ENCODE measurements at regions not wholly inside any gene's neighbourhood (a gene's known extent, or its start where the extent isn't known, plus 50 kb on each side); places are given as distances from the start of the nearest gene placed in this dataset.

DNA sequence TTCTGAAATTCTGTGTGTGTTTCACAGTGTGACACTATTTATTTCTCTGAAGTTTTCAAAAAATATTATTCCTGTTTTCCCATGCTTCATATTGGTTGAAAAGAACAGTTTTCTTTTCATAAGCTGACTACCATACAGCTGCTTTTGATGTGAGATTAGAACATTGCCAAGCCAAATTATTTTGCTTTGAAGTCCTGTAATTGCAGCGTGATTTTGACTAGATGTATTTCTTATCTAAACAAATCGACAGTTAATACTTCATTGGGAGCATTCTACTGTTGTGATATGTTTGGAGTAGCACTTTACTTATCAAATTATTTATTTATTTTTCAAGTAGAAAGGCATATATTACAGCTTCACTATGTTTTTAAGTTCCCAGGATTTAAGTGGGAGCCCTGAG, 132.0 kb downstream of the DACT1 start:
- TF ChIP-seq IRF2 (CRISPR knock-in tag; IDR thresholded peaks at IDR 0.05) (no peak), CTCF (CRISPR knock-in tag; IDR thresholded peaks at IDR 0.05) (no peak), KDM1A (CRISPR knock-in tag; IDR thresholded peaks at IDR 0.05) (no peak), HNF4A (CRISPR knock-in tag; IDR thresholded peaks at IDR 0.05) (no peak), HDAC2 (CRISPR knock-in tag; IDR thresholded peaks at IDR 0.05) (no peak), TCF12 (IDR thresholded peaks at IDR 0.05) (no peak), TCF12 (CRISPR knock-in tag; IDR thresholded peaks at IDR 0.05) (no peak)
- TF ChIP-seq, protein P1, sequence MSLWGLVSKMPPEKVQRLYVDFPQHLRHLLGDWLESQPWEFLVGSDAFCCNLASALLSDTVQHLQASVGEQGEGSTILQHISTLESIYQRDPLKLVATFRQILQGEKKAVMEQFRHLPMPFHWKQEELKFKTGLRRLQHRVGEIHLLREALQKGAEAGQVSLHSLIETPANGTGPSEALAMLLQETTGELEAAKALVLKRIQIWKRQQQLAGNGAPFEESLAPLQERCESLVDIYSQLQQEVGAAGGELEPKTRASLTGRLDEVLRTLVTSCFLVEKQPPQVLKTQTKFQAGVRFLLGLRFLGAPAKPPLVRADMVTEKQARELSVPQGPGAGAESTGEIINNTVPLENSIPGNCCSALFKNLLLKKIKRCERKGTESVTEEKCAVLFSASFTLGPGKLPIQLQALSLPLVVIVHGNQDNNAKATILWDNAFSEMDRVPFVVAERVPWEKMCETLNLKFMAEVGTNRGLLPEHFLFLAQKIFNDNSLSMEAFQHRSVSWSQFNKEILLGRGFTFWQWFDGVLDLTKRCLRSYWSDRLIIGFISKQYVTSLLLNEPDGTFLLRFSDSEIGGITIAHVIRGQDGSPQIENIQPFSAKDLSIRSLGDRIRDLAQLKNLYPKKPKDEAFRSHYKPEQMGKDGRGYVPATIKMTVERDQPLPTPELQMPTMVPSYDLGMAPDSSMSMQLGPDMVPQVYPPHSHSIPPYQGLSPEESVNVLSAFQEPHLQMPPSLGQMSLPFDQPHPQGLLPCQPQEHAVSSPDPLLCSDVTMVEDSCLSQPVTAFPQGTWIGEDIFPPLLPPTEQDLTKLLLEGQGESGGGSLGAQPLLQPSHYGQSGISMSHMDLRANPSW (CRISPR knock-in tag; IDR thresholded peaks at IDR 0.05; ENCODE audit: borderline replicate concordance), result no peak

All from HepG2 (cell line).